ENCODE measurements at regions not wholly inside any gene's neighbourhood (a gene's known extent, or its start where the extent isn't known, plus 50 kb on each side); places are given as distances from the start of the nearest gene placed in this dataset.

GRCh38 chr11:41609511-41609910, 150.1 kb upstream of the LRRC4C start:
- ATAC-seq, result no peak
- H3K36me3 ChIP-seq (replicated peaks in 1 of 2; ENCODE audit: control insufficient read depth in 1 of 2, insufficient read depth in 2 of 2, low read length in 2 of 2), result no peaks in the 10 kb centered on the region
- intact Hi-C loops (cut with micrococcal nuclease; ENCODE audit: unreplicated experiment), result no loop called here
- ChIA-PET POLR2A (no interaction called here), CTCF (ENCODE audit: low intra/inter-chr PET ratio, low total read pairs) (no interaction called here)
- no peak for DNase-seq (ENCODE audit: low spot score)
- no peak overlapping the region for H3K9ac ChIP-seq (ENCODE audit: insufficient read depth, low read depth, low read length)
- no peak overlapping the region for H3K4me3 ChIP-seq (replicated peaks in 1 of 3; ENCODE audit: insufficient read depth in 1 of 3, low read depth in 2 of 3, low read length in 3 of 3)
- H3K4me2 ChIP-seq (ENCODE audit: low read depth, low read length), result no peak overlapping the region
- TF ChIP-seq ZNF616 (CRISPR knock-in tag; IDR thresholded peaks at IDR 0.05; ENCODE audit: low read depth), result no peak
- TF ChIP-seq, protein P1, sequence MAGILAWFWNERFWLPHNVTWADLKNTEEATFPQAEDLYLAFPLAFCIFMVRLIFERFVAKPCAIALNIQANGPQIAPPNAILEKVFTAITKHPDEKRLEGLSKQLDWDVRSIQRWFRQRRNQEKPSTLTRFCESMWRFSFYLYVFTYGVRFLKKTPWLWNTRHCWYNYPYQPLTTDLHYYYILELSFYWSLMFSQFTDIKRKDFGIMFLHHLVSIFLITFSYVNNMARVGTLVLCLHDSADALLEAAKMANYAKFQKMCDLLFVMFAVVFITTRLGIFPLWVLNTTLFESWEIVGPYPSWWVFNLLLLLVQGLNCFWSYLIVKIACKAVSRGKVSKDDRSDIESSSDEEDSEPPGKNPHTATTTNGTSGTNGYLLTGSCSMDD (CRISPR knock-in tag; IDR thresholded peaks at IDR 0.05), result no peak
- TF ChIP-seq ZNF720 (CRISPR knock-in tag; IDR thresholded peaks at IDR 0.05), result no peak
- no peak for TF ChIP-seq ZNF205 (CRISPR knock-in tag; IDR thresholded peaks at IDR 0.05)
- TF ChIP-seq SMC3 (IDR thresholded peaks at IDR 0.05; ENCODE audit: low read length), result no peak
- no peak for TF ChIP-seq ZSCAN22 (CRISPR knock-in tag; IDR thresholded peaks at IDR 0.05)
- TF ChIP-seq, protein P2, sequence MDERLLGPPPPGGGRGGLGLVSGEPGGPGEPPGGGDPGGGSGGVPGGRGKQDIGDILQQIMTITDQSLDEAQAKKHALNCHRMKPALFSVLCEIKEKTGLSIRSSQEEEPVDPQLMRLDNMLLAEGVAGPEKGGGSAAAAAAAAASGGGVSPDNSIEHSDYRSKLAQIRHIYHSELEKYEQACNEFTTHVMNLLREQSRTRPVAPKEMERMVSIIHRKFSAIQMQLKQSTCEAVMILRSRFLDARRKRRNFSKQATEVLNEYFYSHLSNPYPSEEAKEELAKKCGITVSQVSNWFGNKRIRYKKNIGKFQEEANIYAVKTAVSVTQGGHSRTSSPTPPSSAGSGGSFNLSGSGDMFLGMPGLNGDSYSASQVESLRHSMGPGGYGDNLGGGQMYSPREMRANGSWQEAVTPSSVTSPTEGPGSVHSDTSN (CRISPR knock-in tag; IDR thresholded peaks at IDR 0.05), result no peak
- TF ChIP-seq ZNF34 (CRISPR knock-in tag; IDR thresholded peaks at IDR 0.05; ENCODE audit: borderline replicate concordance), result no peak
- TF ChIP-seq RBM22 (optimal IDR thresholded peaks at IDR 0.05; ENCODE audit: low read length), result no peak
- TF ChIP-seq NFE2L2 (IDR thresholded peaks at IDR 0.05; ENCODE audit: low read length), result no peak
- TF ChIP-seq RFXANK (CRISPR knock-in tag; IDR thresholded peaks at IDR 0.05), result no peak
- no peak for TF ChIP-seq TEAD3 (CRISPR knock-in tag; optimal IDR thresholded peaks at IDR 0.05; ENCODE audit: borderline replicate concordance)
- no peak for TF ChIP-seq NFYB (CRISPR knock-in tag; IDR thresholded peaks at IDR 0.05)
- no peak for TF ChIP-seq ZFP82 (CRISPR knock-in tag; IDR thresholded peaks at IDR 0.05; ENCODE audit: borderline replicate concordance)
- no peaks in the 10 kb centered on the region for H3K27me3 ChIP-seq (ENCODE audit: control insufficient read depth in 1 of 2, insufficient read depth in 2 of 2, low read length in 2 of 2)
- H3K27ac ChIP-seq (ENCODE audit: extremely low read length, insufficient read depth, low read length), result no peak overlapping the region
- H2AFZ ChIP-seq (ENCODE audit: low read length), result no peak overlapping the region
- in situ Hi-C loops (cut with HindIII; ENCODE audit: extremely low pct_ligation_motif_present, low pct_unique_long_range_greater_than_20kb), result no loop called here
- no peaks in the 10 kb centered on the region for H4K20me1 ChIP-seq (ENCODE audit: insufficient read depth, low read length)
- H3K4me1 ChIP-seq (ENCODE audit: insufficient read depth, low read length), result no peaks in the 10 kb centered on the region
- H3K79me2 ChIP-seq (ENCODE audit: insufficient read depth, low read length), result no peaks in the 10 kb centered on the region
- H3K9me3 ChIP-seq (ENCODE audit: low read length), result peaks cover 80% of the 10 kb centered on the region
- BruUV-seq (replicated peaks), result no TSS peak
- FAIRE-seq, result no peak
- WGBS (ENCODE audit: low lambda C conversion rate), result 0% methylated on average over 1 of the region's 1 CpG
